HG03521 (cell line): ENCODE measurements at regions not wholly inside any gene's neighbourhood (a gene's known extent, or its start where the extent isn't known, plus 50 kb on each side); places are given as distances from the start of the nearest gene placed in this dataset.

Source experiments
- ATAC-seq: cut with Tn5 transposase; IDR thresholded peaks from one replicate; pipeline ENCODE4 v1.9.1; 2021; ENCODE audit warnings: mild to moderate bottlenecking, moderate library complexity; ENCODE audit not compliant: unreplicated experiment

- no peak for ATAC-seq
Observed at GRCh38 chr9:108618906-108619550, 236.8 kb downstream of the ACTL7B start.

GRCh38 chr9:108617676-108618075, 238.1 kb downstream of the ACTL7B start:
- no peak for ATAC-seq

- no peak for ATAC-seq
Observed at GRCh38 chr9:108615152-108615551, 240.6 kb downstream of the ACTL7B start.

GRCh38 chr9:108612513-108612912, 243.3 kb downstream of the ACTL7B start:
- ATAC-seq: no peak

GRCh38 chr9:108609897-108610253, 245.9 kb downstream of the ACTL7B start:
- no peak for ATAC-seq

GRCh38 chr9:108609227-108609896, 246.4 kb downstream of the ACTL7B start:
- no peak for ATAC-seq

GRCh38 chr9:108607607-108608006, 248.2 kb downstream of the ACTL7B start:
- ATAC-seq: no peak

GRCh38 chr9:108606401-108606800, 249.4 kb downstream of the ACTL7B start:
- no peak for ATAC-seq

- ATAC-seq: no peak
Observed at GRCh38 chr9:108603141-108603540, 252.6 kb downstream of the ACTL7B start.

GRCh38 chr9:108600896-108601295, 254.9 kb downstream of the ACTL7B start:
- ATAC-seq: no peak

GRCh38 chr9:108599571-108599970, 256.2 kb downstream of the ACTL7B start:
- ATAC-seq: no peak

GRCh38 chr9:108591121-108591520, 264.7 kb downstream of the ACTL7B start:
- no peak for ATAC-seq

GRCh38 chr9:108588246-108588645, 267.5 kb downstream of the ACTL7B start:
- ATAC-seq: no peak

GRCh38 chr9:108586471-108587139, 269.2 kb downstream of the ACTL7B start:
- ATAC-seq: no peak

- no peak for ATAC-seq
Observed at GRCh38 chr9:108584860-108585259, 270.9 kb downstream of the ACTL7B start.

GRCh38 chr9:108582726-108583125, 273.1 kb downstream of the ACTL7B start:
- ATAC-seq: no peak

- no peak for ATAC-seq
Observed at GRCh38 chr9:108579757-108580439, 275.9 kb downstream of the ACTL7B start.

- ATAC-seq: no peak
Observed at GRCh38 chr9:108575276-108575675, 280.5 kb downstream of the ACTL7B start.

- ATAC-seq: no peak
Observed at GRCh38 chr9:108569624-108570023, 286.2 kb downstream of the ACTL7B start.

GRCh38 chr9:108568093-108568492, 287.7 kb downstream of the ACTL7B start:
- ATAC-seq: no peak

GRCh38 chr9:108567571-108567970, 288.2 kb downstream of the ACTL7B start:
- ATAC-seq: no peak
